ENCODE measurements at regions not wholly inside any gene's neighbourhood (a gene's known extent, or its start where the extent isn't known, plus 50 kb on each side); places are given as distances from the start of the nearest gene placed in this dataset.

GRCh38 chr5:18805376-18805775 lies 1171.1 kb downstream of the TAF11L14 start:
- no peak for TF ChIP-seq CTCF (IDR thresholded peaks at IDR 0.05; ENCODE audit: low read depth, low read length, missing control alignments)

GRCh38 chr5:18807256-18808149 lies 1173.2 kb downstream of the TAF11L14 start:
- no peak for TF ChIP-seq CTCF (IDR thresholded peaks at IDR 0.05; ENCODE audit: low read depth, low read length, missing control alignments)
- H3K4me3 ChIP-seq (ENCODE audit: low read depth, low read length): no peak overlapping the region
- DNase-seq (ENCODE audit: low read depth): no peak

More at GRCh38 chr5:18805376-18805775, 1171.1 kb downstream of the TAF11L14 start:
- no peak for DNase-seq (ENCODE audit: low read depth)
- no peak overlapping the region for H3K4me3 ChIP-seq (ENCODE audit: low read depth, low read length)

GRCh38 chr5:18811661-18812060 lies 1176.3 kb downstream of the CDH18 start:
- no peak for TF ChIP-seq CTCF (IDR thresholded peaks at IDR 0.05; ENCODE audit: low read depth, low read length, missing control alignments)
- H3K4me3 ChIP-seq (ENCODE audit: low read depth, low read length): no peak overlapping the region
- no peak for DNase-seq (ENCODE audit: low read depth)

- DNase-seq (ENCODE audit: low read depth): no peak
- no peak for TF ChIP-seq CTCF (IDR thresholded peaks at IDR 0.05; ENCODE audit: low read depth, low read length, missing control alignments)
- no peak overlapping the region for H3K4me3 ChIP-seq (ENCODE audit: low read depth, low read length)
These were observed 1159.6 kb downstream of the CDH18 start for GRCh38 chr5:18828351-18828750.

- no peak overlapping the region for H3K4me3 ChIP-seq (ENCODE audit: low read depth, low read length)
- TF ChIP-seq CTCF (IDR thresholded peaks at IDR 0.05; ENCODE audit: low read depth, low read length, missing control alignments): no peak
- no peak for DNase-seq (ENCODE audit: low read depth)
These were observed 1158.5 kb downstream of the CDH18 start for GRCh38 chr5:18829539-18829938.

GRCh38 chr5:18850216-18850615 lies 1137.8 kb downstream of the CDH18 start:
- H3K4me3 ChIP-seq (ENCODE audit: low read depth, low read length): no peak overlapping the region
- no peak for TF ChIP-seq CTCF (IDR thresholded peaks at IDR 0.05; ENCODE audit: low read depth, low read length, missing control alignments)
- DNase-seq (ENCODE audit: low read depth): no peak

- H3K4me3 ChIP-seq (ENCODE audit: low read depth, low read length): no peak overlapping the region
- no peak for DNase-seq (ENCODE audit: low read depth)
- TF ChIP-seq CTCF (IDR thresholded peaks at IDR 0.05; ENCODE audit: low read depth, low read length, missing control alignments): no peak
These were observed 1115.0 kb downstream of the CDH18 start for GRCh38 chr5:18872978-18873377.

Data from GM12864 (cell line).